Vagina (tissue), 2 donors: ENCODE measurements at regions not wholly inside any gene's neighbourhood (a gene's known extent, or its start where the extent isn't known, plus 50 kb on each side); places are given as distances from the start of the nearest gene placed in this dataset.

Experiments used
- CTCF ChIP-seq, 3 experiments: fragments of 450-650 bp in 2 of 3; fragments of 200-600 bp in 1 of 3; sonication (generic) in 1 of 3; IDR thresholded peaks; one replicate each; pipeline ENCODE4 v1.5.1; 2017 to 2019; ENCODE audit warnings: antibody characterized with exemption in 3 of 3, mild to moderate bottlenecking in 2 of 3, moderate library complexity in 2 of 3
- POLR2A ChIP-seq, 2 donors: fragments of 450-650 bp; IDR thresholded peaks; one replicate each; pipeline ENCODE4 v1.6.1; 2017; ENCODE audit warnings: antibody characterized with exemption in 2 of 2, mild to moderate bottlenecking in 2 of 2, moderate library complexity in 2 of 2
- POLR2AphosphoS5 ChIP-seq, 2 donors: sonication (generic); formaldehyde crosslinking; IDR thresholded peaks; one replicate each; pipeline ENCODE4 v1.9.0; 2017; ENCODE audit warnings: antibody characterized with exemption in 2 of 2, mild to moderate bottlenecking in 2 of 2, low read depth in 1 of 2; ENCODE audit not compliant: insufficient read depth in 1 of 2

GRCh38 chr10:85445702-85446101 is 920.9 kb downstream of the GRID1 start:
- TF ChIP-seq POLR2AphosphoS5 (IDR thresholded peaks at IDR 0.05; ENCODE audit: insufficient read depth in 1 of 2, low read depth in 1 of 2) (no peak), CTCF (IDR thresholded peaks at IDR 0.05) (no peak), POLR2A (IDR thresholded peaks at IDR 0.05) (no peak)
